ENCODE measurements at regions not wholly inside any gene's neighbourhood (a gene's known extent, or its start where the extent isn't known, plus 50 kb on each side); places are given as distances from the start of the nearest gene placed in this dataset.

- Histone ChIP-seq H3K9me3 (peaks cover 22% of the 10 kb centered on the region), H3K36me3 (no peaks in the 10 kb centered on the region), H3K4me1 (no peaks in the 10 kb centered on the region), H3K27ac (no peak overlapping the region), H3K27me3 (ENCODE audit: low read depth) (no peaks in the 10 kb centered on the region), H3K4me3 (no peak overlapping the region)
- intact Hi-C loops (cut with DNase I): no loop called here
- ATAC-seq (no peak), DNase-seq (no peak)
- no peak for TF ChIP-seq CTCF (IDR thresholded peaks at IDR 0.05)
Measured at GRCh38 chr2:180337136-180337535, 330.0 kb upstream of the CWC22 start.

GRCh38 chr2:180336550-180336949 lies 329.5 kb upstream of the CWC22 start:
- no peak for ATAC-seq
- DNase-seq: no peak
- intact Hi-C loops (cut with DNase I): no loop called here
- Histone ChIP-seq H3K36me3 (no peaks in the 10 kb centered on the region), H3K4me1 (no peaks in the 10 kb centered on the region), H3K27ac (no peak overlapping the region), H3K9me3 (peaks cover 22% of the 10 kb centered on the region), H3K4me3 (no peak overlapping the region), H3K27me3 (ENCODE audit: low read depth) (no peaks in the 10 kb centered on the region)
- no peak for TF ChIP-seq CTCF (IDR thresholded peaks at IDR 0.05)

GRCh38 chr2:180334514-180334913 lies 327.4 kb upstream of the CWC22 start:
- Histone ChIP-seq H3K4me3 (no peak overlapping the region), H3K36me3 (no peaks in the 10 kb centered on the region), H3K27ac (no peak overlapping the region), H3K4me1 (no peaks in the 10 kb centered on the region), H3K9me3 (peaks cover 22% of the 10 kb centered on the region), H3K27me3 (ENCODE audit: low read depth) (no peaks in the 10 kb centered on the region)
- TF ChIP-seq CTCF (IDR thresholded peaks at IDR 0.05): no peak
- no peak for ATAC-seq
- intact Hi-C loops (cut with DNase I): no loop called here
- no peak for DNase-seq

GRCh38 chr2:180328795-180329422 lies 321.8 kb upstream of the CWC22 start:
- intact Hi-C loops (cut with DNase I): no loop called here
- Histone ChIP-seq H3K27ac (no peak overlapping the region), H3K4me3 (no peak overlapping the region), H3K9me3 (no peaks in the 10 kb centered on the region), H3K4me1 (no peaks in the 10 kb centered on the region), H3K27me3 (ENCODE audit: low read depth) (no peaks in the 10 kb centered on the region), H3K36me3 (no peaks in the 10 kb centered on the region)
- no peak for TF ChIP-seq CTCF (IDR thresholded peaks at IDR 0.05)
- ATAC-seq (no peak), DNase-seq (no peak)

- TF ChIP-seq CTCF (IDR thresholded peaks at IDR 0.05): no peak
- Histone ChIP-seq H3K27me3 (ENCODE audit: low read depth) (no peaks in the 10 kb centered on the region), H3K4me3 (no peak overlapping the region), H3K36me3 (no peaks in the 10 kb centered on the region), H3K9me3 (no peaks in the 10 kb centered on the region), H3K4me1 (no peaks in the 10 kb centered on the region), H3K27ac (no peak overlapping the region)
- intact Hi-C loops (cut with DNase I): no loop called here
- ATAC-seq (no peak), DNase-seq (no peak)
Measured at GRCh38 chr2:180327185-180327584, 320.1 kb upstream of the CWC22 start.
